RWPE1 (cell line): ENCODE measurements at regions not wholly inside any gene's neighbourhood (a gene's known extent, or its start where the extent isn't known, plus 50 kb on each side); places are given as distances from the start of the nearest gene placed in this dataset.

ENCODE experiments used
- CTCF ChIA-PET: fragments of 350-600 bp; sonication (Branson Sonifier 250); formaldehyde crosslinking; extraction: SDS; loops from one replicate; lab custom pipeline; 2021; lab: Yijun Ruan, JAX
- POLR2A ChIA-PET: fragments of 400-600 bp; formaldehyde crosslinking; extraction: SDS; loops from one replicate; lab custom pipeline; 2020; ENCODE audit warnings: antibody characterized with exemption; ENCODE audit not compliant: low non-redundant PET; lab: Yijun Ruan, JAX
- DNase-seq: peaks from one replicate; pipeline ENCODE4 v3.0.0; 2012; ENCODE audit warnings: low spot score
- H3K27ac ChIP-seq: fragments of 450-650 bp; 2 replicates; pipeline ENCODE4 v1.5.1; 2017
- TF ChIP-seq, protein P1 (sequence below): fragments of 450-650 bp; conservative IDR thresholded peaks from 2 replicates; pipeline ENCODE4 v1.5.1; 2017; ENCODE audit warnings: low read depth, mild to moderate bottlenecking

DNA sequence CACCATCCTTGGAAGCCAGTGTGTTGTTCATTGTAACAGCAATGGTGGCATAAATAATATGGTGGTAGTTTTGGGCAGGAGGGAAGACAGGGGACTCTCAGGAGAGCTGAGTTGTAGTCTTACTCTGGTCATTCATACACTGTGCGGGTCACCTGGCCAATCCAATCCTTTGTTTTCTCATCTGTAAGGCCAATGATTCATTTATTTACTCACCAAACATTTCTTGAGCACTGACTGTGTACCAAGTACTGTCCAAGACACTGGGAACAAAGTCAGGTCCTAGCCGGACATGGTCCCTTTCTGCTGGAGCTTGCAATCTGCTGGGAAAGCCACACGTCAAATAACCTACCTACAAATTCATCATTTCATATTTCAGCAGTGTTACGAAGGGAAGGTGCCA is 302.7 kb downstream of the CYP26B1 start:
- ChIA-PET POLR2A (no interaction called here), CTCF (no interaction called here)
- no peak overlapping the region for H3K27ac ChIP-seq
- no peak for DNase-seq
- TF ChIP-seq, protein P1, sequence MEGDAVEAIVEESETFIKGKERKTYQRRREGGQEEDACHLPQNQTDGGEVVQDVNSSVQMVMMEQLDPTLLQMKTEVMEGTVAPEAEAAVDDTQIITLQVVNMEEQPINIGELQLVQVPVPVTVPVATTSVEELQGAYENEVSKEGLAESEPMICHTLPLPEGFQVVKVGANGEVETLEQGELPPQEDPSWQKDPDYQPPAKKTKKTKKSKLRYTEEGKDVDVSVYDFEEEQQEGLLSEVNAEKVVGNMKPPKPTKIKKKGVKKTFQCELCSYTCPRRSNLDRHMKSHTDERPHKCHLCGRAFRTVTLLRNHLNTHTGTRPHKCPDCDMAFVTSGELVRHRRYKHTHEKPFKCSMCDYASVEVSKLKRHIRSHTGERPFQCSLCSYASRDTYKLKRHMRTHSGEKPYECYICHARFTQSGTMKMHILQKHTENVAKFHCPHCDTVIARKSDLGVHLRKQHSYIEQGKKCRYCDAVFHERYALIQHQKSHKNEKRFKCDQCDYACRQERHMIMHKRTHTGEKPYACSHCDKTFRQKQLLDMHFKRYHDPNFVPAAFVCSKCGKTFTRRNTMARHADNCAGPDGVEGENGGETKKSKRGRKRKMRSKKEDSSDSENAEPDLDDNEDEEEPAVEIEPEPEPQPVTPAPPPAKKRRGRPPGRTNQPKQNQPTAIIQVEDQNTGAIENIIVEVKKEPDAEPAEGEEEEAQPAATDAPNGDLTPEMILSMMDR, result no peak

DNA sequence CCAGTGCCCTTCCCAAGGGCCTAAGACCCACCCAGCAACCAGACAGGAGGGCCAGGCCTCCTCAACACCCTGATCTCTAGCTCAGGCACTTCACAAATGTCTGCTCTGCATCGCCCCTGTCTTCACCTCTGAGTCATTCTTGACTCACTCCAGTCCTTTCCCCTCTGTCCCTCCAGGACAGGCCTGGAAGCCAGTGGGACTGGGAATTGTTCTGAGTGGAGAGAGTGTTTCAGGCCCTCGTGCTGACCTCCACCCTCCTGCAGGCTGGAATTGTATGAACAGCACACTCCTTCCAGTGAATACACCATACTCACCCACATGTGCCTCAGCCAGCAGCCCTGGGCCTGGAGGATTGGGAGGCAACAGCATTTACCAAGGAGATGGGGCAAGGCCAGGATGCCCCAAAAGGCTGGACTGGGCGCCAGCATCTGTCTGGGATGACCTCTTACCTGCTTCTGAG is 304.2 kb downstream of the CYP26B1 start:
- CTCF ChIA-PET, result interaction anchor here (0.6 kb wide), 1 partner anchor 271 kb away, joined by 3 read pairs; no protein-coding TSS in a partner anchor
- DNase-seq, result peak; percentile 41
- POLR2A ChIA-PET, result no interaction called here
- H3K27ac ChIP-seq, result no peak overlapping the region
- TF ChIP-seq, protein P1, result no peak

- no peak for DNase-seq
- TF ChIP-seq, protein P1, result no peak
- no peak overlapping the region for H3K27ac ChIP-seq
- ChIA-PET POLR2A (no interaction called here), CTCF (no interaction called here)
These were observed 304.9 kb downstream of the CYP26B1 start for GRCh38 chr2:71842744-71843143.

DNA sequence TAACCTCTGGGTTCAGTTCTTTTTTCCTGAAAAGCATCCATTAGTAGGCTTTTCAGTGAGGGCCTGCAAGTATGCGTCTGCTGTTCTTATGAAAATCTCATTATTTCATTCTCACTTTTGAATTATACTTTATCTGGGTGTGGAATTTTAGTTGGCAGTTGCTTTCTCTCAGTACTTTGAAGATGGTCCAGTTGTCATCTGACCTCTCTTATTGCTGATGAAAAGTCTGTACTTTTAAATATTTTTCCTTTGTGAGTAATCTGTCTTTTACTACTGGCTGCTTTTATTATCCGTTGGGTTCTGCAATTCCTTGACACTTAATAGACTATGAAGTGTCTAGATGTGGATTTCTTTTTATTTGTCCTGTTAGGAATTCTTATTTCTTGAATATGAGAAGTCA is 307.8 kb downstream of the CYP26B1 start:
- CTCF ChIA-PET, result no interaction called here
- POLR2A ChIA-PET, result no interaction called here
- no peak for DNase-seq
- H3K27ac ChIP-seq, result no peak overlapping the region
- TF ChIP-seq, protein P1, result no peak

GRCh38 chr2:71834796-71835195 is 312.9 kb downstream of the CYP26B1 start:
- TF ChIP-seq, protein P1, result no peak
- DNase-seq, result no peak
- ChIA-PET POLR2A (no interaction called here), CTCF (no interaction called here)
- no peak overlapping the region for H3K27ac ChIP-seq

DNA sequence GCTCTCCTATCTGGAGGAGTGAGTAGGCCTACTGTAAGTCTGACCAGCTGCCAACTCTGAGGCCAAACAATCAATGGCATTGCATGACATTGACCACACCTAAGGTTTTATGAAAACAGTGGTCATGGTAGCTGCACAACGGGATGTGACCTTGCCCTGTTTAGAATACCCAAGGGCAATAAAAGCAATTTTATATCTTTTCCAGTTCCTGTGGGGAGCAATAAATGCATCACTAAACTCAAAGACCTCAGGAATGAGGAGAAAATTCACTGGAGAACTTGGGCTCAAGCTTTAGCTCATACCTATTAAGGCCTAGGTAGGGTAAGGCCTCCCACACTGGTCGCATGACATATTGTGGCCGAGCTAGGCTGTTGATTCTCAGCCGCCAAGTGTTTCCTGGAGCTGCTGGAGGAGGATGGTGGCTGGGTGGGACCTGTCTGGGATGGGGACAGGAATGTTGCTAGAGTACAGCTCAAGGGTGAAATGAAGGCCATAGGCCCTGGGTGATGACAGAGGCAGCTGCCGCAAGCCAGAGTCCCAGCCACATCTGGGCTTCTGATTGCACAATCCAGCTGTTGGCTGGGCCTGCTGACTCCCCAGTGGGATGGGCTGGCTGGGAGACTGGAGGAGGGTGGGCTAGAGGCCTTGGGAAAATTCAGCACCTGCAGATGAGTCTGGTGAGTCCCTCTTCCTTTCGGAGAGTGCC is 313.7 kb downstream of the CYP26B1 start:
- TF ChIP-seq, protein P1, result no peak
- DNase-seq, result no peak
- ChIA-PET CTCF (no interaction called here), POLR2A (no interaction called here)
- H3K27ac ChIP-seq, result no peak overlapping the region
